ENCODE measurements at regions not wholly inside any gene's neighbourhood (a gene's known extent, or its start where the extent isn't known, plus 50 kb on each side); places are given as distances from the start of the nearest gene placed in this dataset.
"Not testable (repeated sequence)": the region's sequence is repeated elsewhere in the genome, so short reads cannot be mapped to it uniquely, and the experiment has no call there.

DNA sequence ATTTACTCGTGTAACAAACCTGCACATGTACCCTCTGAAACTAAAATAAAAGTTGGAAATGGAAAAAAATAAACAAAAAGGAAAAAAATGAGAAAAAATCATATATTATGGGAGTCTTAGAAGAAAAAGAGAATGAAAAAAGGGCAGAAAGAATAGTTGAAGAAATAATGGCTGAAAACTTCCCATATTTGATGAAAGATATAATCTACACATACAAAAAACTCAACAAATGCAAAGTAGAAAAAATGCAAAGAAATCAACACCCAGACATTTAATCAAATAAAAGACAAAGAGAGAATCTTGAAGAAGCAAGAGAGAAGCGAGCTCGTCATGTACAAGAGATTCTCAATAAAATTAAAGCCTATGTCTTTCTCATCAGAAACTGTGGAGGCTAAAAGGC lies 73.8 kb downstream of the SLC25A46 start:
- no peak for DNase-seq

DNA sequence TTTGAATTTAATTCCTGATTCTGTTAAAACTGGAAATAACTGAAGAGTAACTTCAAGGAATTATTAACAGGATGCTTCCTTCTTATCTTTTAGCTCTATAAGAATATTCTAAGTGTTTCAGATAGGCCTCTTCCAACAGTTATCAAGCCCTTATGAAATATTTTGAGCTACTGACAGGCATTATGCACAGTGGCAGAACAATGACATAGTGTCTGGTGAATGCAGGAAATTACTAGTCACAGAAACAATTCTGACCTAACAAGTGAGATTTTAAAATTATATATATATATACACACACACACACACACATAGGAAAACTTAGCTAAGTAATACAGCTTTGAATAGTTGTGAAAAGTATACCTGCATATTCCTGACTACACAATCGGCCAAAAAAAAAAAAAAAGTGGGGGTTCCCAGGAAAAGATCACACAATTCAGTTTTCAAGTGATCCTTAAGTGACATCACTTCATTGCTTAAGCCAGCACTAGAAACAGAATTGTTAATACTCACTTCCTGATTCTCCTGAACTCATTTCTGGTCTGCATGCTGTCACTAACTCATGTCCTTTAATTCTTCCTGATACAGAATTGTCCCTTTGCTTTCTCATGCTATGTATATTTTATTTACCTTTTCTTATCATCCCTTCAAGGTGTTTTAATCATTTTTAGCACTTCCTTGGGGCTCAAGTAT lies 77.3 kb downstream of the SLC25A46 start:
- DNase-seq: no peak

- no peak for DNase-seq
Measured at GRCh38 chr5:110817459-110817858, 78.7 kb downstream of the SLC25A46 start.

GRCh38 chr5:110823571-110823970 lies 84.8 kb downstream of the SLC25A46 start:
- no peak for DNase-seq

- DNase-seq: no peak
Measured at GRCh38 chr5:110824936-110825441, 86.2 kb downstream of the SLC25A46 start.

- DNase-seq: no peak
Measured at GRCh38 chr5:110832683-110833082, 93.9 kb downstream of the SLC25A46 start.

- DNase-seq: not testable (repeated sequence)
Measured at GRCh38 chr5:110834933-110835332, 96.1 kb downstream of the SLC25A46 start.

DNA sequence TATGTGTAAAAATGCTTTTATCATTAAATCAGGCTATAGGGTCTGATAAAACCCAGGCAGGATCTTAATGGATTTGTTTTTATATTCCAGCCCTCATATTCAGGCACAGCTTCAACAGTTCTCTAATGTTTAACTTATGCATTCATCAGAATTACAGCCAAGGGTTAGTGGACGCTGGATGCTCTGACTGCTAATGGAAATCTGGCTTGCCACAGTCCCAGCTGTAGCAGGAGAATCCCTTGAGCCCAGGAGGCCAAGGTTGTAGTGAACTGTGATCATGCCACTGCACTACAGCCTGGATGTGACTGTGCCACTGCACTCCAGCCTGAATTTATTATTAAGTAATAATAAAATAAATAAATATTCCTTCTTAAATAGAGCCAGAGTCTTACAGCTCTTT lies 98.0 kb downstream of the SLC25A46 start:
- DNase-seq: no peak

GRCh38 chr5:110838357-110838756 lies 99.5 kb downstream of the SLC25A46 start:
- not testable (repeated sequence) for DNase-seq

- no peak for DNase-seq
Measured at GRCh38 chr5:110838961-110839360, 100.2 kb downstream of the SLC25A46 start.

DNA sequence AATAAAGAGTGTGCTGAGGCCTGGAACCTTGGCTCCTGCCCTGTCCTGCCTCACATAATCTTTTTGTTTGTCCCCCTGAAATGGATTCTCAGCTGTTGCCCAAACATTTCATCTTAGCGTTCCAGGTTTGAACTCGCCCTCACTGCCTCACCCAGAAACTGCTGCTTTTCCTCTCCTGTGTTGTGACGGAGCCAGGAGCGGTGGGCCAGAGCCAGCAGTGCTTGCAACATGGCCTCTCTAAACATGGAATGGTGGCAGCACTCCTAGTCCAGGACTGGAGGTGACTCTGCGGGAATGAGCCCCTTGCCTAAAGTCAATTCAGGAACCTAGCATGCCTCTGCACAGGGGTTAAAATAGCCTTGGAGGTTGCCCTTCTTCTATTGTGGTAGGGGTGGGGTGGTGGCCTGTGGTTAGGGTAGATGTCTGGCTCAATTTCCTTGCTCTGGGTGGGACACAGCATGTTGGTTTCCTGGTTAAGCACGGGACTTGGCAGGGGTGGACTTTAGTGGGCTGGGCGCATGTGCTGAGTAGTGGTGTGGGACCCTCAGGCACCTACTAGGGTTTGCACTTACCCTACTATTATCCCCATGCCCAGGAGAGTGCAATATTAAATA lies 101.6 kb downstream of the SLC25A46 start:
- no peak for DNase-seq

DNA sequence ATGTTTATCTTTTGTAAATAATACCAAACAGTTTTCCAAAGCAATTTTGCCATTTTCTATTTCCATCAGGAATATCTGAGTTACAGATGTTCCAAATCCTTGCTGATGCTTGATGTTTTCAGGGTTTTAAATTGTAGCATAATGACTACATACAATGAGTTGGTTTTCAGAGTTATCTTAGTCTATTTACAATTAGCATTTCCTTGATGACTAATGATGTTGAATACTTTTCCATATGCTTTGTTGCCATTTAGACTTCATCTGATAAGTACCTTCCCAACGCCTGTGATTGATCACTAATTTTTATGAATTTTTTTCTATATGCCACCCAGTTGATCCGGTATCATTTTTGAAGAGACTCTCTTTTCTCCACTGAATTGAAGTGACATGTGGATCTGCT lies 102.3 kb downstream of the SLC25A46 start:
- DNase-seq: no peak

GRCh38 chr5:110842948-110843347 lies 104.1 kb downstream of the SLC25A46 start:
- no peak for DNase-seq

DNA sequence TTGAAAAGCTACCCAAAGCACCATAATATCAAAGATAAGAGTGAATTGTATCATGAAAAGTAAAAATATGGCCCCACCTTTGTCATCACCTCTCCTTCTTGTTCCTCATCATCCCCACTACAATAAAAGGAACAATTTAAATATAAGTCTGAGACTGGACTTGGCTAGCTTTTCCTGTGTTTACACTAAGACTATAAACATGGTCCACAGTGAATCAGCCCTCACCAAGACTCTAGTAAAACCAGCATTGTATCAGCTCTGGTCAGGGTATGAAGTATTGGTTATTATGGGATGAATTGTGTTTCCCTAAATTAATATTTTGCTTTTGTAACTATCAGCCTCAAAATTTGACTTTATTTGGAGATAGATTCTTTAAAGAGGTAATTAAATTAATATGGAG lies 105.4 kb downstream of the SLC25A46 start:
- no peak for DNase-seq

DNA sequence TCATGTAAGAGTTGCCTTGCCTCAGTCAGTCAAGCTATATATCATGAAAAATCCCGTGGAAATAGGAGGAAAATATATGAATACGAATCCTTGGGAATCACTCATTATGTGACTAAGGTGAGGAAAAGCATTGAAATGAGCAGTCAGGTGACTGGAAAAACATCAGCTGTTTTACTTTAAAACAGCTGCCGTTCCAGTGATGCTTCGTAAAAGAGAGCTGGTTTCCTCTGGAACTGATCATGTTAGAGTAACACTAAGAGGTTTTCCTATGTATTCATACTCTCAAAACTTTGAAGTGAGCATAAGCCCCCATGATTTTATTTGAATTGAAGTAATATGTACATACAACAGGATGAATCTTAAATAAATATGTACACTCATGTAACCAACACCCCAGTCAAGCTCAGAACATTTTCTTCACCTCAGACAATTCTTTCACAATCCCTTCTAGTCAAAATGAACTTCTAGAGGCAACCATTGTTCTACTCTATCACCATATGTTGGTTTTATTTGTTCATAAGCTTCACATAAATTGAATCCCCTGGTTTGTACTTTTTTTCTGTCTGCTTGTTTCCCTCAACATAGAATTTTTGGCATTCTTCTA lies 107.7 kb downstream of the SLC25A46 start:
- DNase-seq: no peak

DNA sequence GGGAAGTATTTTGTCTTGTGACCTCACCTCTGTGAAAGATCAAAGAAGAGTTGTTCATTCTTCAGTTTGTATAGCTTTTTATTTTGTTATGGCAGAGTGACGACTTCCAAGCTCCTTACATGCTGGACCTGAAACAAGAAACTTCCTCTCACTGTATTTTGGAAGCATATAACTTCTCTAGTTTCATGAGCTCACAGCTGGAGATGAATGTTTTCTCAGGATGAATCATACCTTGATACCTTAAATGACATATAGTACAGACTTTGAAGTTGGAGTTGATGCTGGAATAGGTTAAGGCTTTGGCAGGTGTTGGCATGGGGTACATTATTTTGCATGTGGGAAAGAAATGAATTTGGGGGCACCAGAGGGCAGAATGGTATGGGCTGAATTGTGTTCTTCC lies 112.5 kb downstream of the SLC25A46 start:
- DNase-seq: no peak

DNA sequence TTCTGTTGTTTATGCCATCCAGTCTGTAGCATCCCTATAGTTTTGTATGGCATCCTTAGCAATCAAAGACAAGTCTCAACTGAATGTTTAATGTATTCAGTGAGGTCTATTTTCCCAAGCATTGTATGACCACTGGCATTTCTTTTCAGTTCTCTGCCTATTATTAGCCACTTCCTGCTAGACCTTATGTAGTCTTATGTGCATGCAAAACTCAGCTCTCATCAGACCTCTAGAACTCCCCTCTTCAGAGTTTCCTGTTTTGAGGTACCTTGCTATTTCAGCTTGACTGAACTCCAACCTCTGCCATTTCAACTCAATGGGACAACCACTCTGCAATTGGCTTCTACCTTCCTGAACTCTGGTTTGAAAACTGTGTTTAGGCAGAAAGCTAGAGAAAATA lies 113.2 kb downstream of the SLC25A46 start:
- peak; percentile 5 for DNase-seq

DNA sequence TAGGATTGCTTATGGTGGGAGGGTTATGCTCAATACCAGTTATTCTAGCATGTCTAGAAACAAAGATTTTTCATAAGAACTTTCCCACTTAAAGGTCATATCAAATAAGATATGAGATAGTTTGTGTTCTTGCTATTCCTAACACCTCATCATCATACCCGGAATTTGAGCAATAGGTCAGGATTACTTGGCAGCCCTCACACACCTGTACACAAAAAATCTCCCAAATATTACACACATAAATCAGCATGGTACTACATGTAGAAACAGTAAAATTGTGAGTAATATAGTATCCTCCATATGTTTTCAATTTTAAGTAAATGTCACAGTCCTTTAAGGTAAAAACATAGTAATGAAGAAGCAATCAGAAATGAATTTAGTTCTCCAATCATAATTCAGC lies 113.7 kb downstream of the SLC25A46 start:
- DNase-seq: no peak

- DNase-seq: no peak
Measured at GRCh38 chr5:110853267-110853666, 114.5 kb downstream of the SLC25A46 start.

DNA sequence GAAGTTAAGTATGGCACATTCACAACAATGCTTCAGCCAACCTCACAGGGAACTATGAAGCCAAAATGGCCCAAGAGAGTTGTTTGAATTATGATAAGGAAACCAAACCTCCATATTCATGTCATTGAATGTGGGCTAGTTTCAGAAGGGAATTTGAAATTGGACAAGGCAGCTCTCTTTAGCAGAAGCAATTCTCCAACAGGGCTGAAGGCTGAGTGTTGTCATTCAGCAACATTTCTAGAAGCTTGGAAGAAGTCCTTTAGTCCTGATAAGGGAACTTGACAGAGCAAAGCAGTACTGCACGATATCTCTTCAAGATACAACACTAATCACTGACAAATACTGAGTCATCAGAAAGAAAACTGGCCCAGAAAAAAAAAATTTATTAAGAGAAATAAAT lies 115.4 kb downstream of the SLC25A46 start:
- DNase-seq: no peak

DNA sequence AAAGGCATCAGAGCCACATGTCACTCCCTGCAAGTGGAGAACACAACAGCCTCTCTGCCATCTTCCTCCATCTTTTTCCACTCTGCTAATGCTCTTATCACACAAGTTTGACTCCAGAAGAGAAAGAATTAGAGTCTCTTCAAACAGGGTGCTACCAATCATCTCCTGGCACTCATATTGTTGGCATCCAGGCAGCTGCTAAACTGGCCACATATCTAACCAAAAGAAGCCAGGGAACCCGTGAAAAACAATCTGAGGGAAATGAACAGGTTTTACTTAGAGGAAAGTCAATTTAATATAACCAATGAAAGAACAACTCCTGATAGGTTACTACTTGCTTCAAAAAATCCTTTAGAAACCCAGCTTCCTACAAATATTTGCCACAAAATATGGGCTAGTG lies 117.2 kb downstream of the SLC25A46 start:
- no peak for DNase-seq

DNA sequence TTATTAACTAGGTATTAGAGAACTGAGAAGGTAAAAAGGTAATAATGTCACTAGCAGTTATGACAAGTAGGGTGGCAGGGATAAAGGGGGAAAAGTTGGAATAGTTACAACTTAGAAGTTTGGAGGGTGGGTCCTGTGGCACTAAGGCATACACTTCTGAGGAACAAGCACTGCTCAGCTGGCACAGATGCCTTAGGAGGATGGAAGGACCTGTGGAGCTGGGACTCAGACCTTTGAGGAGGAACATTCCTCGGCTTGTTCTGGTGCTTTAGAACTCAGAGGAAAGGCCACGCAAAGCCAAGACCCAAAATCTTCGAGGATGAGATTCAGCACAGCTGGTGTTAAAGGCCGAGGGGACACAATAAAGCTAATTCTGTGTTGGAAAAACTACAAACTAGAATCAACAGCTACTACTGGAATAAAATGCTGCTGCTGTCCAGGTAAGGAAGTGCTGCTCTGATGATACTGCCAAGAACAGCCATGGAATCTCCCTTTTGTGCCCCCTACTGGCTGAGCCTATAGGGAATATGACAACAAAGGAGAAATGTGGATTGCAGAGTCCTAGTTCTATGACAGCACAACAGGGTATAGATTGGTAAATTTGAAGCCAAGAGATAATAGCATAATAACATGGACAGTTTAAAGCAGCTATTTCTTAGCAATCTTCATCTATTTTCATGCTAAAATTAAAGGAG lies 126.7 kb downstream of the SLC25A46 start:
- no peak for DNase-seq

DNA sequence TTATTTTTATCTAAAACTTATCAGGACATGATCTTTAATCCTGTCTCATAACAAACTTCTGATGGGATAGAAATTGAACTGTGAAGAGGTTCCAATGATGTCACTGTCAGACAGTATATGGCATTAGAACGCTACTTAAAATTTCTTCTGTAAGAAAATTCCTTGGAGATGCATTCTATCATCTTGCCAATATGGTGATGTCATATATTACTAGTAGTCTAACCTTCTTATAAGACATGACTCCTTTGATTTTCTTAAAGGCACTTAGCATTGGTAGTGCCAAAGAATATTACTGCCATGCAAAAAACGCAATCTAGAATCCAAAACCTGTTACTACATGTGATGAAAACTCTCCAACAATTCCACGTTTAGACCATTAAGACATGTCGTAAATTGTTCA lies 131.1 kb downstream of the SLC25A46 start:
- DNase-seq: no peak

Measured in skin of body (tissue), 1 donor.